NCI-H2196 treated with DMSO at 0.1 percent for 48 hours (cell line): ENCODE measurements at regions not wholly inside any gene's neighbourhood (a gene's known extent, or its start where the extent isn't known, plus 50 kb on each side); places are given as distances from the start of the nearest gene placed in this dataset.

Experiments used
- DNase-seq: peaks from one replicate; lab custom pipeline; 2025; ENCODE audit not compliant: unreplicated experiment; lab: John Stamatoyannopoulos, UW

GRCh38 chr4:188197566-188197965 lies 58.3 kb downstream of the TRIML1 start:
- no peak for DNase-seq

- DNase-seq: no peak
Observed at GRCh38 chr4:188198982-188199792, 59.9 kb downstream of the TRIML1 start.

- no peak for DNase-seq
Observed at GRCh38 chr4:188201851-188202250, 62.6 kb downstream of the TRIML1 start.

- DNase-seq: no peak
Observed at GRCh38 chr4:188206783-188207182, 67.5 kb downstream of the TRIML1 start.

- no peak for DNase-seq
Observed at GRCh38 chr4:188214861-188215260, 75.6 kb downstream of the TRIML1 start.

GRCh38 chr4:188218392-188218791 lies 79.2 kb downstream of the TRIML1 start:
- no peak for DNase-seq

GRCh38 chr4:188220006-188220405 lies 80.8 kb downstream of the TRIML1 start:
- no peak for DNase-seq

GRCh38 chr4:188221090-188221489 lies 81.8 kb downstream of the TRIML1 start:
- no peak for DNase-seq

GRCh38 chr4:188228279-188228678 lies 89.0 kb downstream of the TRIML1 start:
- DNase-seq: no peak

GRCh38 chr4:188232428-188232827 lies 93.2 kb downstream of the TRIML1 start:
- DNase-seq: no peak

- DNase-seq: no peak
Observed at GRCh38 chr4:188242041-188242440, 102.8 kb downstream of the TRIML1 start.

GRCh38 chr4:188245651-188246050 lies 106.4 kb downstream of the TRIML1 start:
- DNase-seq: no peak

- DNase-seq: no peak
Observed at GRCh38 chr4:188246488-188246887, 107.2 kb downstream of the TRIML1 start.

- DNase-seq: no peak
Observed at GRCh38 chr4:188254211-188254610, 115.0 kb downstream of the TRIML1 start.

GRCh38 chr4:188262464-188262863 lies 123.2 kb downstream of the TRIML1 start:
- DNase-seq: no peak

- no peak for DNase-seq
Observed at GRCh38 chr4:188263321-188263720, 124.1 kb downstream of the TRIML1 start.

GRCh38 chr4:188266386-188266785 lies 127.1 kb downstream of the TRIML1 start:
- DNase-seq: no peak

GRCh38 chr4:188268131-188268908 lies 129.1 kb downstream of the TRIML1 start:
- no peak for DNase-seq

GRCh38 chr4:188270273-188271069 lies 131.2 kb downstream of the TRIML1 start:
- DNase-seq: no peak

- no peak for DNase-seq
Observed at GRCh38 chr4:188275686-188276085, 136.4 kb downstream of the TRIML1 start.

GRCh38 chr4:188279184-188279583 lies 139.9 kb downstream of the TRIML1 start:
- DNase-seq: no peak
